K562 (cell line): ENCODE measurements at regions not wholly inside any gene's neighbourhood (a gene's known extent, or its start where the extent isn't known, plus 50 kb on each side); places are given as distances from the start of the nearest gene placed in this dataset.

Experiments
- ATAC-seq: fragments of 200-7000 bp; cut with Tn5 transposase; 3 replicates; pipeline ENCODE4 v1.9.1; 2020; ENCODE audit warnings: moderate library complexity
- BruUV-seq: library from RNA; stranded (reverse); fragments of 400-500 nt; replicated peaks from 2 replicates; lab custom pipeline; 2021; lab: Mats Ljungman, UMichigan
- CTCF ChIA-PET: fragments of 300-600 bp; formaldehyde crosslinking; extraction: SDS; loops from one replicate; lab custom pipeline; 2021; ENCODE audit warnings: low intra/inter-chr PET ratio; lab: Yijun Ruan, JAX
- POLR2A ChIA-PET: fragments of 300-600, 350-650 bp; sonication (Branson Sonifier 250); formaldehyde crosslinking; extraction: SDS; loops from one replicate; lab custom pipeline; 2021; ENCODE audit warnings: antibody characterized with exemption, inconsistent platforms; lab: Yijun Ruan, JAX
- DNase-seq, 4 experiments: peaks; one replicate each; pipeline versions ENCODE4 v3.0.0 to v3.0.0-alpha.2; 2011 to 2018; ENCODE audit warnings: low spot score in 3 of 4, mixed read lengths in 3 of 4; ENCODE audit errors: extremely low read depth in 1 of 4
- FAIRE-seq: peaks from 2 replicates; lab custom pipeline; 2011; peaks lifted over from hg19 to GRCh38; lab: Jason Lieb, UNC
- H2AFZ ChIP-seq: 2 replicates; pipeline ENCODE4 v1.6.0; 2011; ENCODE audit warnings: low read depth, low read length, control low read depth, inconsistent platforms
- H3K27ac ChIP-seq: fragments of 200-600 bp; 3 replicates; pipeline ENCODE4 v1.8.0; 2011; ENCODE audit warnings: low read depth, mild to moderate bottlenecking, control low read depth, inconsistent platforms, low read length, moderate library complexity, mixed read lengths; ENCODE audit errors: extremely low read depth
- H3K27me3 ChIP-seq, 2 experiments: fragments of 300-600 bp in 1 of 2; 2 replicates in 1 of 2; 3 replicates in 1 of 2; pipeline versions ENCODE4 v1.6.0 to v1.8.0; 2011; ENCODE audit warnings: inconsistent platforms in 2 of 2, low read length in 2 of 2, mild to moderate bottlenecking in 1 of 2, mixed read lengths in 1 of 2, moderate library complexity in 1 of 2; ENCODE audit not compliant: control insufficient read depth in 2 of 2, insufficient read depth in 2 of 2
- H3K36me3 ChIP-seq: fragments of 300-600 bp; 3 replicates; pipeline ENCODE4 v1.8.0; 2011; ENCODE audit warnings: mild to moderate bottlenecking, low read length, inconsistent platforms; ENCODE audit not compliant: control insufficient read depth, insufficient read depth
- H3K4me1 ChIP-seq, 2 experiments: fragments of 200-600 bp in 1 of 2; replicated peaks in 1 of 2; 2 replicates in 1 of 2; 3 replicates in 1 of 2; pipeline versions ENCODE4 v1.5.1 to v1.8.0; 2011; ENCODE audit warnings: inconsistent platforms in 2 of 2, low read length in 2 of 2, mild to moderate bottlenecking in 1 of 2, mixed read lengths in 1 of 2, moderate library complexity in 1 of 2; ENCODE audit not compliant: control insufficient read depth in 2 of 2, insufficient read depth in 2 of 2
- H3K4me2 ChIP-seq: 2 replicates; pipeline ENCODE4 v1.6.1; 2011; ENCODE audit warnings: low read length, control low read depth, inconsistent platforms, mixed read lengths; ENCODE audit not compliant: insufficient read depth
- H3K4me3 ChIP-seq: fragments of 200-600 bp; sonication (generic), shearing (Covaris generic); 2 replicates; pipeline ENCODE4 v1.5.1; 2016; ENCODE audit warnings: control low read depth, inconsistent platforms
- H3K79me2 ChIP-seq: fragments of 200-600 bp; 3 replicates; pipeline ENCODE4 v1.8.0; 2011; ENCODE audit warnings: low read length, inconsistent platforms; ENCODE audit not compliant: control insufficient read depth, insufficient read depth
- H3K9ac ChIP-seq, 2 experiments: 2 replicates each; pipeline versions ENCODE4 v1.6.0 to v1.6.1; 2011; ENCODE audit warnings: low read depth in 2 of 2, low read length in 2 of 2, control low read depth in 1 of 2, inconsistent platforms in 1 of 2, mild to moderate bottlenecking in 1 of 2, mixed read lengths in 1 of 2; ENCODE audit not compliant: insufficient read depth in 1 of 2
- H3K9me1 ChIP-seq: one replicate; pipeline ENCODE4 v1.6.0; 2011; ENCODE audit warnings: inconsistent platforms, mild to moderate bottlenecking, low read length, moderate library complexity; ENCODE audit not compliant: control insufficient read depth, insufficient read depth
- H3K9me3 ChIP-seq: replicated peaks from 2 replicates; pipeline ENCODE4 v1.5.1; 2011; ENCODE audit warnings: low read depth, low read length, inconsistent platforms; ENCODE audit not compliant: control insufficient read depth, insufficient read depth
- H4K20me1 ChIP-seq: replicated peaks from 2 replicates; pipeline ENCODE4 v1.6.1; 2011; ENCODE audit warnings: low read length, inconsistent platforms, mixed read lengths; ENCODE audit not compliant: control insufficient read depth, insufficient read depth
- CHD4 ChIP-seq: fragments of 200-600 bp; sonication (generic); IDR thresholded peaks from 3 replicates; pipeline ENCODE4 v1.6.1; 2012; ENCODE audit warnings: low read depth, mild to moderate bottlenecking, mixed read lengths, low read length, inconsistent platforms; ENCODE audit not compliant: insufficient read depth, insufficient replicate concordance, poor library complexity, severe bottlenecking
- ERF ChIP-seq: fragments of 450-650 bp; formaldehyde crosslinking; IDR thresholded peaks from 2 replicates; pipeline ENCODE4 v1.4.0; 2020; ENCODE audit warnings: mild to moderate bottlenecking, mixed read lengths
- GMEB1 ChIP-seq: fragments of 250-450 bp; sonication (Bioruptor Pico); IDR thresholded peaks from 2 replicates; pipeline ENCODE4 v1.4.0; 2020; ENCODE audit warnings: mild to moderate bottlenecking
- GTF2A2 ChIP-seq: IDR thresholded peaks from 2 replicates; pipeline ENCODE4 v1.6.1; 2016; ENCODE audit warnings: mild to moderate bottlenecking, missing genetic modification characterization, missing compliant biosample characterization
- LCOR ChIP-seq: sonication (generic); formaldehyde crosslinking; IDR thresholded peaks from 2 replicates; pipeline ENCODE4 v1.8.0; 2022; ENCODE audit warnings: mild to moderate bottlenecking, missing genetic modification reagents
- RBM15 ChIP-seq: fragments of 200-400 bp; formaldehyde crosslinking; IDR thresholded peaks from 2 replicates; pipeline ENCODE4 v1.6.1; 2018; ENCODE audit warnings: mild to moderate bottlenecking, low read length, moderate library complexity; ENCODE audit not compliant: insufficient read depth
- XRCC5 ChIP-seq: fragments of 200-400 bp; formaldehyde crosslinking; IDR thresholded peaks from 2 replicates; pipeline ENCODE4 v1.6.1; 2017; ENCODE audit warnings: low read depth, mild to moderate bottlenecking, low read length
- ZFP91 ChIP-seq: sonication (generic); formaldehyde crosslinking; IDR thresholded peaks from 2 replicates; pipeline ENCODE4 v1.8.0; 2022; ENCODE audit warnings: mild to moderate bottlenecking, missing genetic modification reagents
- ZNF133 ChIP-seq: fragments of 250-450 bp; sonication (Bioruptor Pico); IDR thresholded peaks from 2 replicates; pipeline ENCODE4 v1.4.0; 2020; ENCODE audit warnings: mild to moderate bottlenecking
- ZNF143 ChIP-seq: sonication (generic); formaldehyde crosslinking; IDR thresholded peaks from 2 replicates; pipeline ENCODE4 v1.9.0; 2022; ENCODE audit warnings: mild to moderate bottlenecking, missing genetic modification reagents
- ZNF384 ChIP-seq: IDR thresholded peaks from 2 replicates; pipeline ENCODE4 v1.6.1; 2012; ENCODE audit warnings: low read depth, low read length, improper control_type of control experiment
- ZNF592 ChIP-seq: fragments of 450-650 bp; IDR thresholded peaks from 2 replicates; pipeline ENCODE4 v1.6.1; 2017; ENCODE audit warnings: antibody characterized with exemption, mild to moderate bottlenecking
- WGBS: fragments of 100-300 bp; shearing (Covaris generic); methylation state at CpG from one replicate; pipeline ENCODE4 v1.1.6; 2016; ENCODE audit warnings: low coverage, mixed read lengths; ENCODE audit not compliant: insufficient coverage; ENCODE audit errors: missing lambda C conversion rate; 5-methylcytosine and 5-hydroxymethylcytosine counted together
- in situ Hi-C: fragments of 300-500 bp; cut with MboI; formaldehyde crosslinking; loops from 4 replicates; pipeline ENCODE4 v1.15.0; 2018; ENCODE audit warnings: inconsistent platforms, mixed read lengths
- intact Hi-C: fragments of 100-400 bp; cut with micrococcal nuclease; formaldehyde crosslinking; loops from 2 replicates; pipeline ENCODE4 v1.14.2; 2022
- TF ChIP-seq, protein P1 (sequence below): fragments of 450-650 bp; formaldehyde crosslinking; IDR thresholded peaks from 2 replicates; pipeline ENCODE4 v1.4.0; 2022; ENCODE audit warnings: missing genetic modification characterization

- POLR2A ChIA-PET: no interaction called here
- BruUV-seq: no TSS peak
- no peak for ATAC-seq
These were observed 82.6 kb upstream of the CELF2 start for GRCh38 chr10:10935032-10935431.

More at GRCh38 chr10:10935032-10935431, 82.6 kb upstream of the CELF2 start:
- Histone ChIP-seq H2AFZ (no peak overlapping the region), H3K4me3 (no peak overlapping the region), H3K4me2 (no peak overlapping the region), H3K9ac (no peak overlapping the region), H3K9me1 (no peaks in the 10 kb centered on the region), H3K79me2 (no peaks in the 10 kb centered on the region), H3K36me3 (no peaks in the 10 kb centered on the region), H3K9me3 (no peaks in the 10 kb centered on the region), H4K20me1 (no peaks in the 10 kb centered on the region), H3K27ac (no peak overlapping the region), H3K27me3 (no peaks in the 10 kb centered on the region), H3K4me1 (no peaks in the 10 kb centered on the region)
- WGBS: 0% methylated on average over 4 of the region's 4 CpGs
- TF ChIP-seq ZNF133 (CRISPR knock-in tag) (no peak), GMEB1 (CRISPR knock-in tag) (no peak), RBM15 (no peak), ZNF384 (no peak), ZFP91 (CRISPR knock-in tag) (no peak), XRCC5 (no peak), ZNF592 (no peak), GTF2A2 (tag) (no peak), ZNF143 (CRISPR knock-in tag) (no peak), ERF (no peak), LCOR (no peak), CHD4 (no peak)
- TF ChIP-seq, protein P1, sequence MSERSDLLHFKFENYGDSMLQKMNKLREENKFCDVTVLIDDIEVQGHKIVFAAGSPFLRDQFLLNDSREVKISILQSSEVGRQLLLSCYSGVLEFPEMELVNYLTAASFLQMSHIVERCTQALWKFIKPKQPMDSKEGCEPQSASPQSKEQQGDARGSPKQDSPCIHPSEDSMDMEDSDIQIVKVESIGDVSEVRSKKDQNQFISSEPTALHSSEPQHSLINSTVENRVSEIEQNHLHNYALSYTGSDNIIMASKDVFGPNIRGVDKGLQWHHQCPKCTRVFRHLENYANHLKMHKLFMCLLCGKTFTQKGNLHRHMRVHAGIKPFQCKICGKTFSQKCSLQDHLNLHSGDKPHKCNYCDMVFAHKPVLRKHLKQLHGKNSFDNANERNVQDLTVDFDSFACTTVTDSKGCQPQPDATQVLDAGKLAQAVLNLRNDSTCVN (CRISPR knock-in tag): no peak
- in situ Hi-C loops (no loop called here), intact Hi-C loops (no loop called here)
- no peak for FAIRE-seq
- CTCF ChIA-PET: no interaction called here
- no peak for DNase-seq
